GM21381 (cell line): ENCODE measurements at regions not wholly inside any gene's neighbourhood (a gene's known extent, or its start where the extent isn't known, plus 50 kb on each side); places are given as distances from the start of the nearest gene placed in this dataset.

Experiments used
- ATAC-seq: cut with Tn5 transposase; IDR thresholded peaks from one replicate; pipeline ENCODE4 v1.9.1; 2021; ENCODE audit warnings: mild to moderate bottlenecking, moderate library complexity; ENCODE audit not compliant: unreplicated experiment

- ATAC-seq, result no peak
Measured at GRCh38 chr6:132003516-132004178, 52.5 kb upstream of the CCN2 start.
